Ascending aorta (tissue), 2 donors: ENCODE measurements at regions not wholly inside any gene's neighbourhood (a gene's known extent, or its start where the extent isn't known, plus 50 kb on each side); places are given as distances from the start of the nearest gene placed in this dataset.

ENCODE experiments used
- DNase-seq, 2 donors: peaks; one replicate each; pipeline ENCODE4 v3.0.0-alpha.2; 2019; ENCODE audit warnings: low spot score in 2 of 2
- H3K27ac ChIP-seq, 2 donors: fragments of 200-600 bp; sonication (generic); one replicate each; pipeline ENCODE4 v1.5.1; 2016 to 2017; ENCODE audit warnings: mild to moderate bottlenecking in 1 of 2
- H3K27me3 ChIP-seq: fragments of 200-600 bp; sonication (generic); one replicate; pipeline ENCODE4 v1.5.1; 2017
- H3K36me3 ChIP-seq, 2 donors: fragments of 200-600 bp; sonication (generic); one replicate each; pipeline ENCODE4 v1.5.1; 2016
- H3K4me1 ChIP-seq, 2 donors: fragments of 200-600 bp; sonication (generic); one replicate each; pipeline ENCODE4 v1.5.1; 2016 to 2017; ENCODE audit warnings: mild to moderate bottlenecking in 1 of 2
- H3K4me3 ChIP-seq, 2 donors: fragments of 200-600 bp; sonication (generic); one replicate each; pipeline ENCODE4 v1.5.1; 2016 to 2017; ENCODE audit warnings: mild to moderate bottlenecking in 1 of 2
- H3K9me3 ChIP-seq, 2 donors: fragments of 200-600 bp; sonication (generic); one replicate each; pipeline ENCODE4 v1.5.1; 2016
- CTCF ChIP-seq, 3 experiments: fragments of 200-600 bp in 2 of 3; fragments of 450-650 bp in 1 of 3; sonication (generic) in 2 of 3; IDR thresholded peaks; one replicate each; pipeline ENCODE4 v1.5.1; 2016 to 2019; ENCODE audit warnings: antibody characterized with exemption in 3 of 3, mild to moderate bottlenecking in 1 of 3, moderate library complexity in 1 of 3
- intact Hi-C: fragments of 100-400 bp; cut with DNase I; formaldehyde crosslinking; loops from one replicate; pipeline ENCODE4 v1.15.1; 2023

GRCh38 chr6:154561750-154562149 lies 51.3 kb upstream of the CNKSR3 start:
- TF ChIP-seq CTCF (IDR thresholded peaks at IDR 0.05): no peak
- Histone ChIP-seq H3K9me3 (no peaks in the 10 kb centered on the region), H3K27me3 (no peaks in the 10 kb centered on the region), H3K36me3 (no peaks in the 10 kb centered on the region), H3K4me3 (no peak overlapping the region), H3K4me1 (no peaks in the 10 kb centered on the region), H3K27ac (no peak overlapping the region)
- intact Hi-C loops: no loop called here
- no peak for DNase-seq

- Histone ChIP-seq H3K4me3 (no peak overlapping the region), H3K4me1 (no peaks in the 10 kb centered on the region), H3K27ac (no peak overlapping the region), H3K36me3 (no peaks in the 10 kb centered on the region), H3K27me3 (no peaks in the 10 kb centered on the region), H3K9me3 (no peaks in the 10 kb centered on the region)
- no peak for TF ChIP-seq CTCF (IDR thresholded peaks at IDR 0.05)
- intact Hi-C loops: no loop called here
- DNase-seq: no peak
Observed at GRCh38 chr6:154565331-154565730, 54.8 kb upstream of the CNKSR3 start.

DNA sequence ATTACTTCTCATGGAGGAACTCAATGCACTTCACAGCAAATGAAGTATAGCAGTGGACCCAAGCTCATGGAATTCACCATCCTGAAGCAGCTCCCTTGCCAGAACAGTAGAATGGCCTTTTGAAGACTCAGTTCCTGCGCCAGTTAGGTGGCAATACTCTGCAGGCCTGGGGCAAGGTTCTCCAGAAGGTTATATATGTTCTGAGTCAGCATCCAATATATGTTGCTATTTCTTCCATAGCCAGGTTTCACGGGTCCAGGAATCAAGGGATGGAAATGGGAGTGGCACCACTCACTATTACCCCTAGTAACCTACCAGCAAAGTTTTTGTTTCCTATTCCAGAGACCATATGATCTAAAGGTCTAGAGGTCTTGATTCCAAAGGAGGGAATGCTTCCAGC lies 56.4 kb upstream of the CNKSR3 start:
- DNase-seq: no peak
- no peak overlapping the region for H3K4me3 ChIP-seq
- no peaks in the 10 kb centered on the region for H3K27me3 ChIP-seq
- H3K9me3 ChIP-seq: no peaks in the 10 kb centered on the region
- no peak overlapping the region for H3K27ac ChIP-seq
- no peaks in the 10 kb centered on the region for H3K36me3 ChIP-seq
- no peaks in the 10 kb centered on the region for H3K4me1 ChIP-seq
- TF ChIP-seq CTCF (IDR thresholded peaks at IDR 0.05): no peak
- intact Hi-C loops: no loop called here

- Histone ChIP-seq H3K27ac (no peak overlapping the region), H3K9me3 (no peaks in the 10 kb centered on the region), H3K4me1 (no peaks in the 10 kb centered on the region), H3K4me3 (no peak overlapping the region), H3K27me3 (no peaks in the 10 kb centered on the region), H3K36me3 (no peaks in the 10 kb centered on the region)
- intact Hi-C loops: no loop called here
- DNase-seq: no peak
- no peak for TF ChIP-seq CTCF (IDR thresholded peaks at IDR 0.05)
Observed at GRCh38 chr6:154567695-154568220, 57.3 kb upstream of the CNKSR3 start.

- TF ChIP-seq CTCF (IDR thresholded peaks at IDR 0.05): no peak
- H3K36me3 ChIP-seq: no peaks in the 10 kb centered on the region
- H3K27ac ChIP-seq: no peak overlapping the region
- no peaks in the 10 kb centered on the region for H3K4me1 ChIP-seq
- no peaks in the 10 kb centered on the region for H3K9me3 ChIP-seq
- H3K27me3 ChIP-seq: no peaks in the 10 kb centered on the region
- no peak for DNase-seq
- no peak overlapping the region for H3K4me3 ChIP-seq
- intact Hi-C loops: no loop called here
Observed at GRCh38 chr6:154569156-154569862, 58.8 kb upstream of the CNKSR3 start.
